CD14-positive monocyte (primary cell): ENCODE measurements at regions not wholly inside any gene's neighbourhood (a gene's known extent, or its start where the extent isn't known, plus 50 kb on each side); places are given as distances from the start of the nearest gene placed in this dataset.

Experiments used
- DNase-seq, 3 donors: peaks; one replicate each; pipeline ENCODE4 v3.0.0-alpha.2; 2011 to 2022
- H2AFZ ChIP-seq: 2 replicates; pipeline ENCODE4 v1.6.0; 2012; ENCODE audit warnings: mild to moderate bottlenecking, low read depth, low read length, inconsistent platforms; ENCODE audit not compliant: insufficient read depth, poor library complexity, severe bottlenecking
- H3K27ac ChIP-seq, 2 donors: 1 replicate in 1 of 2; 2 replicates in 1 of 2; pipeline ENCODE4 v1.5.1; 2012 to 2013; ENCODE audit warnings: low read length in 2 of 2, control low read depth in 1 of 2, inconsistent platforms in 1 of 2, low read depth in 1 of 2, mild to moderate bottlenecking in 1 of 2
- H3K27me3 ChIP-seq, 2 donors: one replicate each; pipeline versions ENCODE4 v1.6.0 to v1.6.1; 2011 to 2013; ENCODE audit warnings: low read length in 2 of 2; ENCODE audit not compliant: control insufficient read depth in 2 of 2, insufficient read depth in 2 of 2
- H3K36me3 ChIP-seq, 2 donors: replicated peaks in 1 of 2; 1 replicate in 1 of 2; 2 replicates in 1 of 2; pipeline versions ENCODE4 v1.5.1 to v1.6.1; 2012 to 2013; ENCODE audit warnings: low read length in 2 of 2, control low read depth in 1 of 2, inconsistent platforms in 1 of 2, mild to moderate bottlenecking in 1 of 2; ENCODE audit not compliant: insufficient read depth in 2 of 2, control insufficient read depth in 1 of 2
- H3K4me1 ChIP-seq, 2 donors: 1 replicate in 1 of 2; 2 replicates in 1 of 2; pipeline versions ENCODE4 v1.5.1 to v1.6.1; 2012 to 2013; ENCODE audit warnings: low read length in 2 of 2, control low read depth in 1 of 2, inconsistent platforms in 1 of 2, mild to moderate bottlenecking in 1 of 2, moderate library complexity in 1 of 2; ENCODE audit not compliant: insufficient read depth in 2 of 2, control insufficient read depth in 1 of 2
- H3K4me2 ChIP-seq: replicated peaks from 2 replicates; pipeline ENCODE3; 2012; ENCODE audit warnings: low read length, moderate library complexity, mild to moderate bottlenecking; ENCODE audit not compliant: poor library complexity, severe bottlenecking; ENCODE audit errors: extremely low read depth
- H3K4me3 ChIP-seq, 3 experiments: fragments of 200-600 bp in 1 of 3; sonication (generic) in 1 of 3; replicated peaks in 1 of 3; 1 replicate in 2 of 3; 2 replicates in 1 of 3; pipeline ENCODE4 v1.5.1; 2011 to 2013; ENCODE audit warnings: low read length in 3 of 3, mild to moderate bottlenecking in 3 of 3, control low read depth in 2 of 3, low read depth in 2 of 3, inconsistent platforms in 1 of 3, moderate library complexity in 1 of 3
- H3K79me2 ChIP-seq: 2 replicates; pipeline ENCODE4 v1.6.0; 2012; ENCODE audit warnings: mild to moderate bottlenecking, control low read depth, inconsistent platforms, low read length, moderate library complexity; ENCODE audit not compliant: insufficient read depth
- H3K9ac ChIP-seq: 2 replicates; pipeline ENCODE4 v1.6.0; 2017; ENCODE audit warnings: low read length, mild to moderate bottlenecking; ENCODE audit not compliant: insufficient read depth, poor library complexity, severe bottlenecking
- H3K9me3 ChIP-seq, 2 donors: replicated peaks in 1 of 2; 1 replicate in 1 of 2; 2 replicates in 1 of 2; pipeline versions ENCODE4 v1.5.1 to v1.6.1; 2012 to 2013; ENCODE audit warnings: low read length in 2 of 2, control low read depth in 1 of 2; ENCODE audit not compliant: control insufficient read depth in 1 of 2, insufficient read depth in 1 of 2
- H4K20me1 ChIP-seq: 2 replicates; pipeline ENCODE4 v1.6.0; 2012; ENCODE audit warnings: mild to moderate bottlenecking, low read length, control low read depth, moderate library complexity; ENCODE audit not compliant: insufficient read depth
- H3K27ac Mint-ChIP-seq, 7 donors: one replicate each; pipeline ENCODE4 v1.8.0; 2020; ENCODE audit warnings: mild to moderate bottlenecking in 7 of 7, mixed read lengths in 7 of 7, moderate library complexity in 6 of 7, inconsistent platforms in 2 of 7
- H3K27me3 Mint-ChIP-seq, 3 donors: one replicate each; pipeline ENCODE4 v1.8.0; 2021 to 2022; ENCODE audit warnings: low read depth in 3 of 3, mild to moderate bottlenecking in 3 of 3, mixed read lengths in 3 of 3, moderate library complexity in 3 of 3, inconsistent platforms in 1 of 3
- H3K36me3 Mint-ChIP-seq, 2 donors: one replicate each; pipeline ENCODE4 v1.8.0; 2020; ENCODE audit warnings: mixed read lengths in 2 of 2, inconsistent platforms in 1 of 2, mild to moderate bottlenecking in 1 of 2
- H3K4me1 Mint-ChIP-seq: one replicate; pipeline ENCODE4 v1.8.0; 2020; ENCODE audit warnings: mild to moderate bottlenecking, mixed read lengths
- H3K4me3 Mint-ChIP-seq, 2 donors: one replicate each; pipeline ENCODE4 v1.8.0; 2020; ENCODE audit warnings: mild to moderate bottlenecking in 2 of 2, mixed read lengths in 2 of 2, moderate library complexity in 1 of 2
- H3K9me3 Mint-ChIP-seq, 7 donors: one replicate each; pipeline ENCODE4 v1.8.0; 2020 to 2022; ENCODE audit warnings: mixed read lengths in 7 of 7, mild to moderate bottlenecking in 6 of 7, moderate library complexity in 6 of 7, inconsistent platforms in 2 of 7
- WGBS: methylation state at CpG from one replicate; pipeline ENCODE4 v1.1.5; 2013; ENCODE audit warnings: missing lambda C conversion rate; ENCODE audit not compliant: insufficient coverage; 5-methylcytosine and 5-hydroxymethylcytosine counted together
- intact Hi-C, 2 donors: fragments of 100-400 bp; cut with micrococcal nuclease; formaldehyde crosslinking; loops; one replicate each; pipeline versions ENCODE4 v1.15.0 to v1.15.1; 2023
- TF ChIP-seq, protein P1 (sequence below): fragments of 200-600 bp; IDR thresholded peaks from one replicate; pipeline ENCODE4 v1.8.0; 2022; ENCODE audit warnings: antibody characterized with exemption, mild to moderate bottlenecking

DNA sequence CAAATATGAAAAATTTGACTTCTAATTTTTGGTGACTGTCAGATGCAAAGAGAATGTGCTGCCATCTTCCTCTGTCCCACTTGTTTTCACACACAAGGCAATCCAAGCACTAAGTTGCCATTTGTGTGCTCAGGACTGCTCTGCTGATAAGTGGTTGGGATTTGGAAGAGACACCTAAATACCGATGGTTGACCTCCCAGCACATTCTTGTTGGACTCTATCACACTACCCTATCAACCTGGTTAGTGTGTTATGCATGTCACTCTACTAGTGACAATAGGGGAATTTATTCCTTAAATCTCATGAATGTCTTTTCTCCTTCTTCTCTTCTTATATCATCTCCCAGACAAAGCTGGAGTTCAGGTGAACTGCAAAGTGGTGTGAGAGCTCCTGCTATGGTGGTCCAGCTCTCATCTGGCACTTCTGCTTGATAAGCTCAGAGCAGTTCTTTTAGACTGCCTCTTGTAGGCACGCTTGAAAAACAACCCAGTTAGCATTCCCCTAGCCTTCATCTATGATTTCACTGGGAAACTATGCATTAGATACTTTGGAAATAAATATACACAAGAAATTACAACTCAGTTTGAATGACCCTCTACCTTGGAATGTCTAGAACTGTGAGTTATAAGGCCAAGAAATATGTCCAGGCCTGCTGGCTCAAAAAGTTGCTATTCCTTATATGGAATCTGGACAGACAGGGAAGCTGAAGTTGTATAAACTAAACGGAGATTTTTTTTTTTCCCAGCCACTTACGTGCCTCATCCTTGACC, 404.8 kb downstream of the MEIS1 start:
- H3K9ac ChIP-seq = no peak overlapping the region
- no peaks in the 10 kb centered on the region for H3K36me3 ChIP-seq
- no peak overlapping the region for H3K27ac Mint-ChIP-seq
- TF ChIP-seq, protein P1, sequence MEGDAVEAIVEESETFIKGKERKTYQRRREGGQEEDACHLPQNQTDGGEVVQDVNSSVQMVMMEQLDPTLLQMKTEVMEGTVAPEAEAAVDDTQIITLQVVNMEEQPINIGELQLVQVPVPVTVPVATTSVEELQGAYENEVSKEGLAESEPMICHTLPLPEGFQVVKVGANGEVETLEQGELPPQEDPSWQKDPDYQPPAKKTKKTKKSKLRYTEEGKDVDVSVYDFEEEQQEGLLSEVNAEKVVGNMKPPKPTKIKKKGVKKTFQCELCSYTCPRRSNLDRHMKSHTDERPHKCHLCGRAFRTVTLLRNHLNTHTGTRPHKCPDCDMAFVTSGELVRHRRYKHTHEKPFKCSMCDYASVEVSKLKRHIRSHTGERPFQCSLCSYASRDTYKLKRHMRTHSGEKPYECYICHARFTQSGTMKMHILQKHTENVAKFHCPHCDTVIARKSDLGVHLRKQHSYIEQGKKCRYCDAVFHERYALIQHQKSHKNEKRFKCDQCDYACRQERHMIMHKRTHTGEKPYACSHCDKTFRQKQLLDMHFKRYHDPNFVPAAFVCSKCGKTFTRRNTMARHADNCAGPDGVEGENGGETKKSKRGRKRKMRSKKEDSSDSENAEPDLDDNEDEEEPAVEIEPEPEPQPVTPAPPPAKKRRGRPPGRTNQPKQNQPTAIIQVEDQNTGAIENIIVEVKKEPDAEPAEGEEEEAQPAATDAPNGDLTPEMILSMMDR = no peak
- H3K4me1 Mint-ChIP-seq = no peaks in the 10 kb centered on the region
- H3K4me2 ChIP-seq = no peak overlapping the region
- H3K9me3 Mint-ChIP-seq = peaks cover 1 to 5% (median 2%) of the 10 kb centered on the region in 7 donors
- no peak overlapping the region for H2AFZ ChIP-seq
- no peaks in the 10 kb centered on the region for H3K9me3 ChIP-seq
- no peaks in the 10 kb centered on the region for H3K27me3 ChIP-seq
- peaks cover 0 to 3% (median 0%) of the 10 kb centered on the region in 3 donors for H3K27me3 Mint-ChIP-seq
- no peak overlapping the region for H3K27ac ChIP-seq
- H3K4me1 ChIP-seq = no peaks in the 10 kb centered on the region
- H3K36me3 Mint-ChIP-seq = no peaks in the 10 kb centered on the region
- H3K4me3 ChIP-seq = no peak overlapping the region
- WGBS = no CpG with 5 or more reads among the region's 4 CpGs
- H3K79me2 ChIP-seq = no peaks in the 10 kb centered on the region
- no peaks in the 10 kb centered on the region for H4K20me1 ChIP-seq
- no peak for DNase-seq
- intact Hi-C loops = no loop called here
- no peak overlapping the region for H3K4me3 Mint-ChIP-seq

DNA sequence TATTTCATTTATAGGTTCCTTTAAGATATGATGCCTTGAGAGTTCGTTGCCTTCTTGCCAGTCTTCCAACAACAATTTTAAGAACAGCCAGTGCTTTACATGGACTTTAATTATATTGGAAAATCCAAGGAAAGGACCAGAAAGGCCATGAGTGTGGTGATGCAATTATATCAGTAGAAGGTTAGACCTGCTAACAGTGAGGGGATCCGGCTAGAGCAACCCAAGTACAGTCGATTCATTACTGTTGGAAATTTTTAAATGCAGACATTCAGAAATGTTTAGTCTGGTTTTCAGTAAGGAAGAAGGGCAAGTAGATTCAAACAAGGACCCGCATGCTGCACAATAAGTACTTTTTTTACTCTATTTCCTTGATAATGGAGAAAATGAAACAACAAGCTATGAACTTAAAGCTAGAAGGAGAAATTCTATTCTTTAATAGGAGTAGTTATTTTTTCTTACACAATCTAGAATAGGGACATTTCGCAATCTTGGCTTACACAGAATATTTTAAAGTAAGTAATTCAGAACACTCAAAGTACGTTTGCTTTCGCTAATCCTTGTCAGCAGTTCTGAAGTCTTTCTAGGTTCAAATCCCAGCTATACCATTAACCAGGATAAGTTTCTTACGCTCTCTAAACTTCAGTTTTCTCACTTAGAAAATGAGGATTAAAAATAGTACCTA, 405.5 kb downstream of the MEIS1 start:
- no peaks in the 10 kb centered on the region for H3K4me1 Mint-ChIP-seq
- 100% methylated on average over 1 of the region's 8 CpGs for WGBS
- Histone ChIP-seq H2AFZ (no peak overlapping the region), H3K9ac (no peak overlapping the region), H4K20me1 (no peaks in the 10 kb centered on the region), H3K9me3 (no peaks in the 10 kb centered on the region), H3K4me2 (no peak overlapping the region), H3K27ac (no peak overlapping the region), H3K4me3 (no peak overlapping the region), H3K4me1 (no peaks in the 10 kb centered on the region), H3K36me3 (no peaks in the 10 kb centered on the region), H3K79me2 (no peaks in the 10 kb centered on the region), H3K27me3 (no peaks in the 10 kb centered on the region)
- DNase-seq = no peak
- peaks cover 1 to 5% (median 2%) of the 10 kb centered on the region in 7 donors for H3K9me3 Mint-ChIP-seq
- intact Hi-C loops = no loop called here
- TF ChIP-seq, protein P1 = no peak
- no peak overlapping the region for H3K27ac Mint-ChIP-seq
- H3K4me3 Mint-ChIP-seq = no peak overlapping the region
- no peaks in the 10 kb centered on the region for H3K36me3 Mint-ChIP-seq
- H3K27me3 Mint-ChIP-seq = peaks cover 0 to 3% (median 0%) of the 10 kb centered on the region in 3 donors
